HEK293 (cell line): ENCODE measurements at regions not wholly inside any gene's neighbourhood (a gene's known extent, or its start where the extent isn't known, plus 50 kb on each side); places are given as distances from the start of the nearest gene placed in this dataset.

Experiments used
- CTCF ChIA-PET: fragments of 350-600 bp; formaldehyde crosslinking; extraction: SDS; loops from one replicate; lab custom pipeline; 2021; ENCODE audit warnings: antibody characterized with exemption; lab: Yijun Ruan, JAX
- POLR2A ChIA-PET: fragments of 300-600 bp; formaldehyde crosslinking; extraction: SDS; loops from one replicate; lab custom pipeline; 2020; ENCODE audit warnings: antibody characterized with exemption, inconsistent platforms; lab: Yijun Ruan, JAX
- H3K27ac ChIP-seq: fragments of 200-500 bp; sonication (Bioruptor generic); 2 replicates; pipeline ENCODE4 v1.5.1; 2014; ENCODE audit warnings: low read depth, low read length, control low read depth, inconsistent platforms; ENCODE audit errors: extremely low read depth
- H3K36me3 ChIP-seq, 2 experiments: fragments of 200-500 bp in 1 of 2; sonication (Bioruptor generic) in 1 of 2; 1 replicate in 1 of 2; 2 replicates in 1 of 2; pipeline ENCODE4 v1.5.1; 2014 to 2017; ENCODE audit warnings: inconsistent platforms in 2 of 2, low read length in 2 of 2; ENCODE audit not compliant: control insufficient read depth in 2 of 2, insufficient read depth in 1 of 2
- H3K4me1 ChIP-seq: fragments of 200-500 bp; sonication (Bioruptor generic); 2 replicates; pipeline ENCODE4 v1.5.1; 2014; ENCODE audit warnings: mild to moderate bottlenecking, low read length, inconsistent platforms; ENCODE audit not compliant: control insufficient read depth, insufficient read depth
- H3K4me3 ChIP-seq: 2 replicates; pipeline ENCODE4 v1.5.1; 2011; ENCODE audit warnings: low read depth, mild to moderate bottlenecking, control low read depth, low read length, moderate library complexity
- H3K9me3 ChIP-seq: fragments of 200-500 bp; sonication (Bioruptor generic); 2 replicates; pipeline ENCODE4 v1.5.1; 2014; ENCODE audit warnings: low read depth, low read length, inconsistent platforms; ENCODE audit not compliant: control insufficient read depth, insufficient read depth
- ELK4 ChIP-seq: IDR thresholded peaks from 2 replicates; pipeline ENCODE4 v1.6.1; 2011; ENCODE audit warnings: mild to moderate bottlenecking, low read depth, low read length, borderline replicate concordance
- FEZF1 ChIP-seq: fragments of 450-650 bp; formaldehyde crosslinking; IDR thresholded peaks from 2 replicates; pipeline ENCODE4 v1.5.1; 2016; ENCODE audit warnings: missing biosample characterization, missing genetic modification characterization
- GLIS1 ChIP-seq: fragments of 450-650 bp; formaldehyde crosslinking; IDR thresholded peaks from 2 replicates; pipeline ENCODE4 v1.5.1; 2016; ENCODE audit warnings: missing biosample characterization, missing genetic modification characterization
- HOXD13 ChIP-seq: sonication (generic); formaldehyde crosslinking; IDR thresholded peaks from 2 replicates; pipeline ENCODE4 v1.8.0; 2022; ENCODE audit warnings: missing genetic modification reagents, borderline replicate concordance
- KLF7 ChIP-seq: fragments of 450-650 bp; formaldehyde crosslinking; IDR thresholded peaks from 2 replicates; pipeline ENCODE4 v1.5.1; 2016; ENCODE audit warnings: missing biosample characterization, missing genetic modification characterization, borderline replicate concordance
- OSR2 ChIP-seq: fragments of 450-650 bp; formaldehyde crosslinking; IDR thresholded peaks from 2 replicates; pipeline ENCODE4 v1.5.1; 2016; ENCODE audit warnings: missing biosample characterization, missing genetic modification characterization
- PRDM4 ChIP-seq: fragments of 450-650 bp; formaldehyde crosslinking; IDR thresholded peaks from 2 replicates; pipeline ENCODE4 v1.5.1; 2017; ENCODE audit warnings: missing biosample characterization, missing genetic modification characterization
- PRDM6 ChIP-seq: fragments of 450-650 bp; formaldehyde crosslinking; IDR thresholded peaks from 2 replicates; pipeline ENCODE4 v1.5.1; 2017; ENCODE audit warnings: missing biosample characterization, missing genetic modification characterization
- TCF7L2 ChIP-seq: IDR thresholded peaks from 2 replicates; pipeline ENCODE4 v1.6.1; 2011; ENCODE audit warnings: low read depth, mild to moderate bottlenecking, inconsistent platforms, low read length, moderate library complexity, borderline replicate concordance
- TRIM28 ChIP-seq: IDR thresholded peaks from 2 replicates; pipeline ENCODE4 v1.6.1; 2011; ENCODE audit warnings: low read length, control low read depth, borderline replicate concordance
- WT1 ChIP-seq: fragments of 450-650 bp; formaldehyde crosslinking; IDR thresholded peaks from 2 replicates; pipeline ENCODE4 v1.5.1; 2016; ENCODE audit warnings: missing biosample characterization, missing genetic modification characterization
- ZBTB44 ChIP-seq: fragments of 450-650 bp; IDR thresholded peaks from 2 replicates; pipeline ENCODE4 v1.5.1; 2018; ENCODE audit warnings: missing biosample characterization, mild to moderate bottlenecking, missing genetic modification characterization
- ZBTB7A ChIP-seq: fragments of 450-650 bp; formaldehyde crosslinking; IDR thresholded peaks from 2 replicates; pipeline ENCODE4 v1.5.1; 2016; ENCODE audit warnings: low read depth, missing biosample characterization, missing genetic modification characterization
- ZIC2 ChIP-seq: fragments of 450-650 bp; formaldehyde crosslinking; IDR thresholded peaks from 2 replicates; pipeline ENCODE4 v1.5.1; 2016; ENCODE audit warnings: missing biosample characterization, missing genetic modification characterization
- ZNF169 ChIP-seq: fragments of 450-650 bp; formaldehyde crosslinking; IDR thresholded peaks from 2 replicates; pipeline ENCODE4 v1.5.1; 2016; ENCODE audit warnings: missing biosample characterization, missing genetic modification characterization
- ZNF26 ChIP-seq: fragments of 450-650 bp; formaldehyde crosslinking; IDR thresholded peaks from 2 replicates; pipeline ENCODE4 v1.5.1; 2016; ENCODE audit warnings: missing biosample characterization, missing genetic modification characterization
- ZNF280C ChIP-seq: fragments of 450-650 bp; formaldehyde crosslinking; IDR thresholded peaks from 2 replicates; pipeline ENCODE4 v1.5.1; 2016; ENCODE audit warnings: missing biosample characterization, missing genetic modification characterization
- ZNF324 ChIP-seq: fragments of 450-650 bp; formaldehyde crosslinking; IDR thresholded peaks from 2 replicates; pipeline ENCODE4 v1.5.1; 2016; ENCODE audit warnings: missing biosample characterization, missing genetic modification characterization
- ZNF394 ChIP-seq: fragments of 450-650 bp; formaldehyde crosslinking; IDR thresholded peaks from 2 replicates; pipeline ENCODE4 v1.5.1; 2016; ENCODE audit warnings: missing biosample characterization, missing genetic modification characterization, mild to moderate bottlenecking, moderate library complexity, borderline replicate concordance
- ZNF404 ChIP-seq: fragments of 450-650 bp; formaldehyde crosslinking; IDR thresholded peaks from 2 replicates; pipeline ENCODE4 v1.5.1; 2017; ENCODE audit warnings: missing biosample characterization, missing genetic modification characterization
- ZNF561 ChIP-seq: fragments of 450-650 bp; IDR thresholded peaks from 2 replicates; pipeline ENCODE4 v1.5.1; 2018; ENCODE audit warnings: missing biosample characterization, missing genetic modification characterization, borderline replicate concordance
- ZNF692 ChIP-seq: fragments of 450-650 bp; formaldehyde crosslinking; IDR thresholded peaks from 2 replicates; pipeline ENCODE4 v1.5.1; 2016; ENCODE audit warnings: missing biosample characterization, missing genetic modification characterization
- ZNF791 ChIP-seq: fragments of 450-650 bp; formaldehyde crosslinking; IDR thresholded peaks from 2 replicates; pipeline ENCODE4 v1.5.1; 2016; ENCODE audit warnings: missing biosample characterization, missing genetic modification characterization

- Histone ChIP-seq H3K27ac (no peak overlapping the region), H3K36me3 (no peaks in the 10 kb centered on the region), H3K4me1 (no peaks in the 10 kb centered on the region), H3K4me3 (no peak overlapping the region), H3K9me3 (no peaks in the 10 kb centered on the region)
- TF ChIP-seq ZNF791 (no peak), ZIC2 (tag by site-specific recombination) (no peak), ZNF280C (tag by site-specific recombination) (no peak), WT1 (tag by site-specific recombination) (no peak)
- POLR2A ChIA-PET = no interaction called here
- CTCF ChIA-PET = interaction anchor here (0.7 to 0.8 kb wide), 2 partner anchors 16 to 256 kb away, joined by 3 read pairs; no protein-coding TSS in a partner anchor
Observed at GRCh38 chr10:90464329-90464728, 393.5 kb downstream of the HTR7 start.

GRCh38 chr10:90470966-90471365 is 386.9 kb downstream of the HTR7 start:
- no peaks in the 10 kb centered on the region for H3K36me3 ChIP-seq
- peaks cover 4% of the 10 kb centered on the region for H3K4me1 ChIP-seq
- no peaks in the 10 kb centered on the region for H3K9me3 ChIP-seq
- ChIA-PET CTCF (interaction anchor here (0.5 kb wide), 1 partner anchor 308 kb away, joined by 3 read pairs; no protein-coding TSS in a partner anchor), POLR2A (no interaction called here)
- H3K27ac ChIP-seq = no peak overlapping the region
- no peak overlapping the region for H3K4me3 ChIP-seq
- TF ChIP-seq ZNF324 (tag by site-specific recombination) (no peak), OSR2 (tag by site-specific recombination) (peak; percentile 43; the same call in 1 of the 2 replicates), PRDM4 (tag by site-specific recombination) (no peak), FEZF1 (peak; percentile 81), KLF7 (tag by site-specific recombination) (no peak), PRDM6 (0 out of 2 replicates have a peak, but pooled peaks have one; percentile 36), GLIS1 (peak; percentile 94), HOXD13 (CRISPR knock-in tag) (no peak), ZNF169 (no peak), ZBTB7A (tag by site-specific recombination) (no peak), ZBTB44 (tag by site-specific recombination) (no peak), ZNF404 (tag by site-specific recombination) (no peak), ELK4 (no peak), ZNF561 (no peak), TRIM28 (peak; percentile 17; the same call in 1 of the 2 replicates), ZNF26 (tag by site-specific recombination) (no peak), TCF7L2 (peak; percentile 83), WT1 (tag by site-specific recombination) (peak; percentile 89), ZNF692 (tag by site-specific recombination) (peak; percentile 58; the same call in 1 of the 2 replicates), ZNF394 (tag by site-specific recombination) (no peak)
